GM12875 (cell line): ENCODE measurements at regions not wholly inside any gene's neighbourhood (a gene's known extent, or its start where the extent isn't known, plus 50 kb on each side); places are given as distances from the start of the nearest gene placed in this dataset.
"Not testable (repeated sequence)": the region's sequence is repeated elsewhere in the genome, so short reads cannot be mapped to it uniquely, and the experiment has no call there.

Experiments
- H3K4me3 ChIP-seq: one replicate; pipeline ENCODE4 v1.5.1; 2011; ENCODE audit warnings: low read depth, low read length, control low read depth
- CTCF ChIP-seq: IDR thresholded peaks from 2 replicates; pipeline ENCODE4 v1.5.1; 2011; ENCODE audit warnings: low read depth, mild to moderate bottlenecking, control low read depth, inconsistent platforms, low read length, moderate library complexity, borderline replicate concordance; ENCODE audit not compliant: insufficient read depth

DNA sequence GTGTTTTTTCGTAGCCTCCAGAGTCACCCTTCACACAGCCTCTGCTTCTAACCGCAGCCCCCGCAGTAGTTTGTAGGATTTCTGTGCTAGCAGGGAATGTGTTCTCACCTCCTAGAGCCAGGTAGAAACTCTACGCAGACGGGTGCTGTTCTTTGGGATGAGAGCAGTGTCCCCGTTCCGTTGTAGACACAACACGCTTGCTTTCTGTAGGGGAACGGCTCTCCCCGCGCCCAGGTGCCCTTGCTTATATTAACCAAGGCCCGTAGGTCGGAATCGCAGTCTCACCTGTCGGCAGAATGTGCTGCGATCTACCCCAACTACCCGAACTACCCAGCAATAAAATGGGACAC is 111.8 kb upstream of the NBPF11 start:
- TF ChIP-seq CTCF, result no peak
- peak overlapping the region; percentile 40 for H3K4me3 ChIP-seq

DNA sequence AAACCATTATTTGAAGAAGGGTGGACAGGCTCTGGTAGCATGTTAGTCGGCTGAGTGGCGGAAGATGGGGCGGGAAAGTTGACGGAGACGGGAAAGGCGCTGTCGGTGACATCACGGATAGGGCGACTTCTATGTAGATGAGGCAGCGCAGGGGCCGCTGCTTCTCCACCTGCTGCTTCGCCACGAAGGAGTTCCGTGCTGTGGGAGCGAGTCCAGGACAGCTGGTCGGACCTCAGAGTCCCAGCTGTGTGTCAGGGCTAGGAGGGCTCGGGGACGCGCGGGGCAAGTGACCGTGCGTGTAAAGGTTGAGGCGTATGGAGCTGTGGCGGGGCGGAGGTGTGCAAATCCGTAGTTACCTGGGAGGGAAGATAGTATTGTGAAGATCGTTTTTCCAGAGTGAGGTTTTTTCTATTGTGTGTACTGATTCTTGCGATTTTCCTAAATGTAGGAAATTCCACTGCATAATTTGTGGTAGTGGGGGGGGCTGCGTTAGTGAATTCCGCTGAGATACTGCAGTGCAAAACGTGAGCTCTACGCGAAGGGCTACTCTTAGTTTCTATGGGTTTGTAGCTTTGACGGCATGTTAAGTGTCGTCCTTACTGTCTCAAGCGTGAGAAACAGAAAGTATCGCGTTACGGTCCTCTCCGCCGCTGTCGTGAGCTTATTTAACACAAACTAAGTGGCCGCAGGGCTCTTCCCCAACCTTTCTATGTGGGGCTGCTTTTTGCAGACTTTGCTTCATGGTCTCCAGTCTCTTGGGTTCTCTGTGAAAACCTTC is 111.2 kb upstream of the NBPF11 start:
- no peak for TF ChIP-seq CTCF
- H3K4me3 ChIP-seq, result peak overlapping the region; percentile 40

DNA sequence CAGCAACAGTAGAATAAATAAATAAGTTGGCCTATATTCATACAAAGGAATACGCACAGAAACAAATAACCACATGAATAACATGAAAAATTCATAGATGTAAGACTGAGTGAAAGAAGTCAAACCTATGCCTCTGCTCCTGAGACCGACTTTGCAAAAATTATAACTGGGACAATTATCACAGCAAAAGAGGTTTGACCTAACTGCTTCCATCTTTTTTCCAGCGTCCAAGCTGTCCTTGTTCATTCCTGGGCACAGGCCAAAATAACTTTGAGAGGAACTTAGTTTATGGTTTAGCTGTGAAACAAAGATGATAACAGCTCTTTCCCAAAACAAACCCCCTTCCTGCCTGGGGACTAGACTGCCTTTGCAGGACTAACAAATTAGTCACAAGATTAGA is 109.6 kb upstream of the NBPF11 start:
- H3K4me3 ChIP-seq, result not testable (repeated sequence)

DNA sequence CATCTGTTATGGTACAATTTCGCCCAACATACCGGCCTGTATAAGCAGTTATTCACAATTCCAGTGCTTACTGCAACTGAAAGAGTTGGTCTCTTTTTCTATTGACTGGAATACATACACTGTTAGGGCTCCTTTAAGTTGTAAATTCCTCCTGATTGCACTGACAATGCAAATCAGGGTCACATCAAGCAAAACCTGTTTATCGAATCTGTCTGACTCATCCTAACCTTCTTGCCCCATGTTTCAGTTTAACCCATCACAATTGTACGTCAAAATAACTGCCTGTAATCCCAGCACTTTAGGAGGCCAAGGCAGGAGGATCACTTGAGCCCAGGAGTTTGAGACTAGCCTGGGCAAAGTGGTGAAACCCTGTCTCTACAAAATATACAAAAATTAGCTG is 105.8 kb upstream of the NBPF11 start:
- H3K4me3 ChIP-seq, result not testable (repeated sequence)

DNA sequence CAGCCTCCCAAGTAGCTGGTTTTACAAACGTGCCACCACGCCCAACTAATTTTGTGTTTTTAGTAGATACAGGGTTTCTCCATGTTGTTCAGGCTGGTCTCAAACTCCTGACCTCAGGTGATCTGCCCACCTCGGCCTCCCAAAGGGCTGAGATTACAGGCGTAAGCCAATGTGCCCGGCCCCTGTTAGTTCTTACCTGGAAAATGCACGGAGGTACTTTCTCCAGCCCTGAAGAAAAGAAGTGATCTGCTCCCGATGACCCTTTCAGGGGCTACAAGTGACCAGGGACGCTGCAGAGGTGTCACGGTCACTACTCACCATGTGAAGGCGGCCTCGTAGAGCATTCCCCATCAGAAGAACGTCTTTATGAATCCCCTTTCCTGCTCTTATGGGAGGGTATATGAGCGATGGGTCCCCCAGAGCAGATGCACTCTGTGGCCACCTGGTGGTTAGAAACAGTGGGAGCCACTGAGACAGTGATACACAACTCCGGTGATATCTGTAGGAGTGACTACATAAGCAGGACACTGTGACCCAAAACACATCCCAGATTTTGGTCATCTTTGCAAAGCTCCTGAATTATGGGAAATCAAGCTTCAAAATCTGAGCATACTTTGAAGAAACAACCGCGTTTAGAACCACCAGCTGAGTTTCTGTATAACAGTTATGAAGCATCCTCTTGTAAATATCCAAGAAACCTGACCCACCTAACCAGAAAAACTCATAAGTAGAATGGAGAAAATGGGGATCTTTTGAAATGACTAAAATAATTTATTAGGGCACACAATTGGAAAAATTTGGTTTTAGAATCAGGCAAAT is 102.7 kb upstream of the NBPF11 start:
- TF ChIP-seq CTCF, result peak; percentile 58; the same call in 1 of the 2 replicates
- not testable (repeated sequence) for H3K4me3 ChIP-seq

DNA sequence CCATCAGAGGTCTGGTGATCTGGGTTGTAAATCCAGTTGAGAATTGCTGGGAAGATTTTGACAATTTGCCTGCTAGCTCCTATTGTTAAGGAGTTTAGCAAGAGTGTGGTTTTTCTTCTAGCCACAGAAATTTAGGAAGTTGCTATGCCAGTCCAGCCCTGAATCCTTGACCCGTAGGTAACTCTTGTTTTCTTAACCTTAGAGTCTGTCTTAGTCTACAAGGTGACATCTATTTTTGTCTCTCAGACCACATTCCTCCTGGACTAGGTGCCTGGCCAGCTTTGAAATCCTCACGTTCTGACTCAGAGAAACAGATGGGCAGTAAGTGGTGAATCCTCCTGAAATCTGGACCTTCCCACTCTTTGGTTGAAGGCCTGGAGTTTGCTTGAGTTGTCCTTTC is 101.7 kb upstream of the NBPF11 start:
- not testable (repeated sequence) for H3K4me3 ChIP-seq

DNA sequence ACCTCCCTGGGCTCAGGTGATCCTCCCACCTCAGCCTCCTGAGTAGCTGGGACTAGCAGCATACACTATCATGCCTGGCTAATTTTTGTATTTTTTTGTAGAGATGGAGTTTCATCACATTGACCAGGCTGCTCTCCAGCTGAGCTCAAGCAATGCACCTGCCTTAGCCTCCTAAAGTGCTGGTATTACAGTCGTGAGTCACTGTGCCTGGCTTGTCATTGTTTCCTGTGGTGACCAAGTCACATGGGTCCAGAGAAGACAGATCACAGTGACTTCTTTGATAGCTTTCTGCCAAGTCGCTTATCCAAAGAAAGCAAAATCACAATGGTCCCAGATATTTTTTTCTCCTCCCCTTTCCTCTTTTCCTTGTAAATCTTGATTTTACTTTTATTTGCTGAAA is 96.7 kb upstream of the NBPF11 start:
- H3K4me3 ChIP-seq, result not testable (repeated sequence)

- not testable (repeated sequence) for H3K4me3 ChIP-seq
Measured at GRCh38 chr1:148246258-148246861, 94.3 kb upstream of the NBPF11 start.

DNA sequence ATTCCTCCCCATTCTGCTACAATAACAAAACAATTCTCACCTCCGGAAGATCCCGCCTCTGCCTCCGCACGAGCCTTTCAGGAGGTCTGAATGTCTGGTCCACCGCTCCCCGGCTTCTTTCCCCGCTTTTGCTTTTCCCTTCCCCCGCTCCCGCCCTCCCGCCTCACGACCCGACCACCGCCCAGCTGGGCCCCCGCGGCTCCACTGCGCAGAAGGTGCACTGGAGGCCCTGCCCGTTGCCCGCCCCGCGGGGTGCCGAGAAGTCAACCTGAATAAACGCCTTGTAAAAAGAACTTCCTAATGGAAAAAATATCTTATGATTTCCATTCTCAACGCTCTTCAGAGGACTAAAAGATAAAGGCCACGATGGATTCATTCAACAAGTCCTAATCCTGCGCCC is 93.8 kb upstream of the NBPF11 start:
- H3K4me3 ChIP-seq, result not testable (repeated sequence)

GRCh38 chr1:148245443-148245842 is 93.4 kb upstream of the NBPF11 start:
- H3K4me3 ChIP-seq, result not testable (repeated sequence)

DNA sequence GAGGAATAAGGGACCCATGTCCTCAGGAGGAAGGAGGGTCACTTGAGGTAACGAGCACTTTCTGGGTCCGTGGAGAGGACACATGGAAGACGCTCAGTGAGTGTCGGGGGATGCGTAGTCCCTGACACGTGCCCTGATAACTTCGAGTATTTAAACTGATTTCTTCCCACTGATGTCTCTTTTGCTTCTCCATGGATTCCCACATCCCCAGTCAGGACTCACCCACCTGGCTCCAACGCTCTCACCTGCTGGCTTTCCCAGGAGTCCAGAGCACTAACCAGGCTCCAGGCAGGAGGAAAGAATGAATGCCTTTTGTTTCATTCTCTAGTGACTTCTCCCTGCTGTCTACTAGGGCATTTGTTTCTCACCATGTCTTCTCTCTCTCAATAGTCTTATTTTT is 81.2 kb upstream of the NBPF11 start:
- H3K4me3 ChIP-seq, result not testable (repeated sequence)

- H3K4me3 ChIP-seq, result not testable (repeated sequence)
Measured at GRCh38 chr1:148228846-148229245, 76.8 kb upstream of the NBPF11 start.

- H3K4me3 ChIP-seq, result not testable (repeated sequence)
Measured at GRCh38 chr1:148222399-148223159, 70.5 kb upstream of the NBPF11 start.

DNA sequence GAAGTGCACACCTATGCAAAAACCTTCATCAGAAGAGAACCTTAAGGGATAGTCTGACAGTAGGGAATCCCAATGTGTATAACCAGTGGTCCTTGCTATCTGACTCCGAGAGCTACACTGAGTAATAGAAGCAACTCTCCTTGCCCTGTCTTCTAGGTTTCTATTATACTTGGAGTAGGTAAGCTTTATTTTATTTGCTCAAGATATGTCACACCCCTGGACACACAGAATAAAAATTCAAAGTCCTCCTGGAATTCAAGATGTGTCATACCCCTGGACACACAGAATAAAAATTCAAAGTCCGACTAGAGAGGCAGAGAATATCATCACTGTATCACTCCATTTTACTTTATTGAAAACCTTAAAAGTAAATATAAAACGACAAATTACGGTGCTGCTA is 69.5 kb upstream of the NBPF11 start:
- not testable (repeated sequence) for H3K4me3 ChIP-seq

DNA sequence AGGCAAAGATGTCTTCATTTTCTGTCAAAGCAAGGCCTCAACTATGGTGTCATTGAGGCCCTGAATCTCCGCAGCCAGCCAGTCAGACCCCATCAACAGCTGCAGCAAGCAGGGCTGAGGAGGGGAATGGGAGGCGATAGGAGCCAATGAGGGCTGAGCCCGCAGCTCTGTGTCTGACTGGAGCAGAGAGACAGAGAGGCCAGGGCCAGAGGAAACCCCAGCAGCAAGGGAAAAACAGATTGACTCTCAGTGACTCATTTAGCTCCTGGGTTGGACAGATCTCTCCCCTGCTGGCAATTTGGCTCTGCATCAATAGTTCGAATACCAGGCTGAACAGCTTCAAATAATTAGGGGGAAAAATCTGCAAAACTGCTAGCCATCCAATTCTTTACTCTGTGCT is 67.1 kb upstream of the NBPF11 start:
- H3K4me3 ChIP-seq, result not testable (repeated sequence)

GRCh38 chr1:148211191-148211590 is 59.1 kb upstream of the NBPF11 start:
- H3K4me3 ChIP-seq, result not testable (repeated sequence)
